Stimulated activated naive CD8-positive, alpha-beta T cell treated with anti-CD3 and anti-CD28 coated beads, Interleukin-15, Interleukin-2, amounts not matched to agents 100 ng/mL and 50 ng/mL, for 24 hours (primary cell): ENCODE measurements at regions not wholly inside any gene's neighbourhood (a gene's known extent, or its start where the extent isn't known, plus 50 kb on each side); places are given as distances from the start of the nearest gene placed in this dataset.

Experiments
- H3K27ac Mint-ChIP-seq: one replicate; pipeline ENCODE4 v1.8.0; 2021; ENCODE audit warnings: mild to moderate bottlenecking, mixed read lengths
- H3K27me3 Mint-ChIP-seq: one replicate; pipeline ENCODE4 v1.8.0; 2021; ENCODE audit warnings: mixed read lengths
- H3K36me3 Mint-ChIP-seq: one replicate; pipeline ENCODE4 v1.8.0; 2021; ENCODE audit warnings: low read depth, mixed read lengths
- H3K4me1 Mint-ChIP-seq: one replicate; pipeline ENCODE4 v1.8.0; 2021; ENCODE audit warnings: low read depth, mixed read lengths
- H3K4me3 Mint-ChIP-seq: one replicate; pipeline ENCODE4 v1.8.0; 2021; ENCODE audit warnings: mild to moderate bottlenecking, mixed read lengths
- H3K9me3 Mint-ChIP-seq: one replicate; pipeline ENCODE4 v1.8.0; 2021; ENCODE audit warnings: mixed read lengths

DNA sequence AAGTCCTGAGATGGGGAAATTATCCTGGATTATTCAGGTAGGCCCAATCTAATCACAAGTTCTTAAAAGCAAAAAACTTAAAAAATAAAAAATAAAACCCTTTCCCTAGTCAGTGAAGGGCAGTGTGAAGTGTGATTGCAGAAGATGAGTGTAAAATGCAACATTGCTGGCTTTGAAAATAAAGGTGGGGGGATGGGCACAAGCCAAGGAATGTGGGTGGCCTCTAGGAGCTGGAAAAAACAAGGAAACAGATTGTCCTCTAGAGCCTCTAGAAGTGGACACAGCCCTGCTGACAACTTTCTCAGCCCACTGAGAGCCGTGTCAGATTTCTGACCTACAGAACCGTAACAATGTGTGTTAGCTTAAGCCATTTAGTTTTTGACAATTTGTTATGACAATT, 184.3 kb upstream of the HNRNPA3 start:
- no peak overlapping the region for H3K27ac Mint-ChIP-seq
- no peak overlapping the region for H3K4me3 Mint-ChIP-seq
- H3K27me3 Mint-ChIP-seq = peaks cover 21% of the 10 kb centered on the region
- no peaks in the 10 kb centered on the region for H3K36me3 Mint-ChIP-seq
- no peaks in the 10 kb centered on the region for H3K9me3 Mint-ChIP-seq
- H3K4me1 Mint-ChIP-seq = no peaks in the 10 kb centered on the region

DNA sequence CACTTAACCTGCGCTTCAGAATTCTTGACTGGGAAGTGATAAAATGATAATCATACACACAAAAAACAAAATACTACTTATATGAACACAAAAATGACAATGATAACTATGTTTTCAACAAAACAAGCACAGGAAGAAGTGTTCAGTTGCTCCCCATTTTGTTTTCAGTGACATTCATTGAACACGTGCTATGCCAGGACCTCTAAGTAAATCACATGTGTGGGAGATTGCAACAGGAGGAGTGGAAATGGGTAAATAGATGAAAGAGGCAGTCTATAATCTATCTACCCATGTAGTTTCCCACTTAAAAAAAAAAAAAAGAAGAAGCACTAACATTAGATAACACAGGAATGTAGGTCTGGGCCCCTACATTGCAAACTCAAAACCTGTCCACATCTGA, 183.5 kb upstream of the HNRNPA3 start:
- Mint-ChIP-seq H3K4me3 (no peak overlapping the region), H3K27ac (no peak overlapping the region), H3K36me3 (no peaks in the 10 kb centered on the region), H3K4me1 (no peaks in the 10 kb centered on the region), H3K9me3 (no peaks in the 10 kb centered on the region), H3K27me3 (peaks cover 22% of the 10 kb centered on the region)

DNA sequence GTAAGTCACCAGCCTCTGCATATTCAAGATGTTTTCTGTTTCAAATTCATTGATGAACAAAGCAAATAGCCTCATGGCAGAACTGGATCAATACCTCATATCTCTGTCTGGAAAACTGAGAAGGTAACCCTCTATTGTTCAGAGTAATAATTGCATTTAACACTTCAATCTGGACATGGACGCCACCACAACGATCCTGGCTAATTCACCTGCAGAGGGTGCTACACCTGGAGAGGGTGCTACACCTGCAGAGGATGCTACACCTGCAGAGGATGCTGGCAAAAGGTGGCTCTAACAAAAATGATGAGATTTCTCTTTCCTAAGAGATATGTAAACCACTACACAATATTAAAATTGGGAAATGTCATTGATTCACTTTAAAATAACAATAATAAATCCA, 183.1 kb upstream of the HNRNPA3 start:
- no peak overlapping the region for H3K27ac Mint-ChIP-seq
- no peaks in the 10 kb centered on the region for H3K9me3 Mint-ChIP-seq
- no peak overlapping the region for H3K4me3 Mint-ChIP-seq
- peaks cover 22% of the 10 kb centered on the region for H3K27me3 Mint-ChIP-seq
- H3K36me3 Mint-ChIP-seq = no peaks in the 10 kb centered on the region
- H3K4me1 Mint-ChIP-seq = no peaks in the 10 kb centered on the region

DNA sequence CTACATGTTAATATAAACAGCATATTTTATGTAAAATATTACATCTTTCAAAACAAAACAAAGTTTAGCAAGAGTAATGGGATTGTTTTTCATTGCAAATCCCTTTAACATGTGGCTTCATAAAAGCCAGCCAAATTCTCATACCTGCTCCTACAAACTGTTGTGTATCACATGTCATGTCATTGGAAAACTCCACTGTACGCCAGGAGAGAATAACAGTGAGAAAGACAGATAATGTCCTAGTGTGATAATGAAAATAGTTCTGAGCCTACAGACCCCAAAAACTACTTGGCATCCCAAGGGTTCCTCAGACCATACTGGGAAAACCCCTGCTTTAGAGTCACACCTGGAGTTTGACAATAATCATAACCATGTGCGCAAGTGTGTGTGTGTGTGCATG, 182.7 kb upstream of the HNRNPA3 start:
- Mint-ChIP-seq H3K4me3 (no peak overlapping the region), H3K36me3 (no peaks in the 10 kb centered on the region), H3K27me3 (peaks cover 22% of the 10 kb centered on the region), H3K27ac (no peak overlapping the region), H3K9me3 (no peaks in the 10 kb centered on the region), H3K4me1 (no peaks in the 10 kb centered on the region)

DNA sequence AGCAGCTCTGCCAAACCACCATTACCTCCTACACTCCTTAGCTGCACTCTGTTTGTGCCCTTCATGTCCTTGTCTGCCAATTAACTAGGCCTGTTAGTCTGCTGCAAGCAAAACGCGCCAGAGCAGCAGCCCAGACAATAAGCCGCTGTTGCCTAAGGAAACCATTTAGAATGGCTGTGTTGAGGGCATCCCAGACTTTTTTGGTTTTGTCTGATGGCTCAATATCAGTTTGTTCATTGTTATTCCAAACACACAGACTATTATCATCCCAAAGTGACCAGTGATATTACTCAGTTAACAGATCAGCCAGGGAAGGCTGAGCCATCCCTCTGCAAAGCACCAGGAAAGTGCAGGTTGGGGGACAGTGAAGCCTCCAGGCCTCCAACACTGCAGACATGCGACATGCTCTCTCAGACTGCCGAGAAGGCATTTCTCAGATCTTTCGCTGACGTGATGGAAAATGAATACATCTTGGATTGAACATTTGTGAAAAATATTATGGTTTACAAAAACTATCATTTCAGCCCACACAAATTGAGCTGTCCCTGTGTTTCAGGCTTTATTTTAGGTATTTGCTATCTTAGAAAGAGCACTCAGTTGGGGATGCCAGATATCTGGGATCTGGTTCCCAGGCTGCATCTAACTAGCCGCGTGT, 182.0 kb upstream of the HNRNPA3 start:
- H3K36me3 Mint-ChIP-seq = no peaks in the 10 kb centered on the region
- no peak overlapping the region for H3K4me3 Mint-ChIP-seq
- H3K4me1 Mint-ChIP-seq = no peaks in the 10 kb centered on the region
- no peak overlapping the region for H3K27ac Mint-ChIP-seq
- H3K9me3 Mint-ChIP-seq = no peaks in the 10 kb centered on the region
- peaks cover 22% of the 10 kb centered on the region for H3K27me3 Mint-ChIP-seq

DNA sequence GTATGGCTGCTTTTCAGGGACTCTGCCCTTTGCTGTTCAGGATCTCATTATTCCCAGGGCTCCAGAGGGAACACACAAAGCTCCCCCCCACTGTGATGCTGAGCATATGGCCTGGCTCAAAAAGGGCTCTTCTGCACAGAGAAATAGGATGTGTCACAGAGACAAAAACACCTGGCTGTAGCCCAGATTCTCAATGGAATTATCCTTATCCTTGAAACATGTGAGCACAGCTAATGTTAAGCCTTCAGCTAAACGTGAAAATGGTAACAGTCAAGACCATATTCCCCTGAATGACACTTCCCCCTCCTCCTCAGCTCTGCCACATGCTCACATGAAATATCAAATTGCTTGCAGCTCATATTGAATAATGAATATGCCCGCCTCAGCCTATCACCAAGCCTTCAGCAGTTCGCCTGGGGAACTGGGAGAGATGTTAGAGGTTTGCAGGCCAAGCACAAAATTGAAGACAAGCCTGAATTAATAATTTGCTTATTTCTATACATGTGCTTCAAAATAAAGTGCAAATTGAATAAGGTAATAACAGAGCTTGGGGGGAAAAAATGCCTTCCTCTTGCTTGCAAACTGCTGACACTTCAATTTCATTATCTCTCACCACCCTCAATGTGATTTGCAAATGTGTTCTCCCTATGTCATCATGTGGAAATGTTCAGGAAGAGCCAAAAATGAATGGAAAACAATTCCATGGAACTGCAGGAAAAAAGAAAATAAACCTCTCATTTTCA, 181.0 kb upstream of the HNRNPA3 start:
- H3K36me3 Mint-ChIP-seq = no peaks in the 10 kb centered on the region
- H3K27ac Mint-ChIP-seq = no peak overlapping the region
- H3K9me3 Mint-ChIP-seq = no peaks in the 10 kb centered on the region
- no peak overlapping the region for H3K4me3 Mint-ChIP-seq
- no peaks in the 10 kb centered on the region for H3K4me1 Mint-ChIP-seq
- peaks cover 22% of the 10 kb centered on the region for H3K27me3 Mint-ChIP-seq

DNA sequence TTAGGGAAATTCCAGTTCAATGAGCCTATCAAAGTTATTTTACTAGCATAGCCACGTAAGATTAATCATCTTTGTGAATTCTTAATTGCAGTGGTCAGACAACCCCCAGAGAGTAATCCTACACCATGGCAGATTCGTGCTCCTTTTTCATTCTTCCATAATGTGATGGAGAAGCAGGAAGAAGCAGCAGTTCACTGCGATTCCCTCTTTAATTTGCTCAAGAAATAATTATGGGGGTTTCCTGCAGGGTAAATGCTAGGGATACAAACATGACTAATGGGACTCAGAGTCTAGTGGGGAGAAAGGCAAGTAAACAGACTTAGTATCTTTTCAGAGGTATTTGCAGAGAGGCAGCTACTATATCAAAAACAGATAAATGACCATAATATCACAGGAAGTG, 175.8 kb upstream of the HNRNPA3 start:
- Mint-ChIP-seq H3K36me3 (no peaks in the 10 kb centered on the region), H3K4me1 (no peaks in the 10 kb centered on the region), H3K27ac (no peak overlapping the region), H3K4me3 (no peak overlapping the region), H3K27me3 (peaks cover 26% of the 10 kb centered on the region), H3K9me3 (no peaks in the 10 kb centered on the region)

DNA sequence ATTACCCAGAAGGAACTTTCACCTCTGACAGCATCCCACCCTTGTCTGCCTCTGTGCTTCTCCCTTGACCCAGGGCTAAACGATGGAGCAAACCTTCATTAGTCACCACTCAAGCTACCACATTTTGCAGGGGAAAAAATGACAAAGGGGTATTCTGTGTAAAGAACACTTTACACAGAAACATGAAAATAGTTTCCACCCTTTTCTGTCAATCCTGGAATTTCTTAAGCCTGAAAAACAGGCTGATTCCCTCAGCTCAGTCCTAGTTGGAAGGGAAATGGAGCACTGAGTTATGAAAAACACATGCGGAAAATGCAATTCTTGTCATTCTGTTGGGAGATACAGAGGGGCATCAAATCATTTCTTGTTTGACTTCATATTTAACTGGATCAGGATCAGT, 175.0 kb upstream of the HNRNPA3 start:
- no peak overlapping the region for H3K4me3 Mint-ChIP-seq
- H3K27me3 Mint-ChIP-seq = peaks cover 18% of the 10 kb centered on the region
- H3K9me3 Mint-ChIP-seq = no peaks in the 10 kb centered on the region
- H3K4me1 Mint-ChIP-seq = no peaks in the 10 kb centered on the region
- H3K36me3 Mint-ChIP-seq = no peaks in the 10 kb centered on the region
- no peak overlapping the region for H3K27ac Mint-ChIP-seq

DNA sequence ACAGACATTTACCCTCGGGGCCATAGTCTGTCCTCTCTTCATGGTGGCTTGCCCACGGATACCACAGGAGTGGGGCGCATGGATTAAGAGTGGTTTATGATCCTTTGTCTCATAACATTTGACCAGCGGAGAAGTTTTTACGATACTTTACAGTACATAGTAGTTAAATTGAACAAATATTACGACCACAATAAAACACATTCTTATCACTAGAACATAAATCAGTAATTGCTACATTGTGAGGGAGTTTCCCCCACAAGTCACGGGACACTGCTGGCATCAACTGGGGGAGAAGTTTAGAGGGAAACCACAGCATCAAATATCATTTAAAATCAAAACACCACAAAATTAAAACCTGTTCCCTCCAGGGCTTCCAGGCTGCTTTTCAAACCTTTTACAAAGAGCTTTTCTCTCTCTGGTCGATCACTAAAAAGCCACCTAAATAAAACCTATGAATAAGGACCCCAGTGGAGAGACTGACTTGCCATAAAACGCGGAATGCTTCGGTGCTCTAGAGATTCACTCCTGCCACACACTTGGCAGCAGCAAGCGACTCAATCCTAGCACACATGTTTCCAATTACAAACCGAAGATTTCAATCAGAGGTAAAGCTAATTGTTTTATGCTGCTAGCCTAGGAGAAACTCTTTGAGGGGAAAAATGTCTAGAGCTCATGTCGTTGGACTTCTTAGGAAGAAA, 173.7 kb upstream of the HNRNPA3 start:
- H3K4me1 Mint-ChIP-seq = no peaks in the 10 kb centered on the region
- H3K27me3 Mint-ChIP-seq = peaks cover 11% of the 10 kb centered on the region
- H3K4me3 Mint-ChIP-seq = no peak overlapping the region
- no peaks in the 10 kb centered on the region for H3K36me3 Mint-ChIP-seq
- H3K27ac Mint-ChIP-seq = no peak overlapping the region
- no peaks in the 10 kb centered on the region for H3K9me3 Mint-ChIP-seq

DNA sequence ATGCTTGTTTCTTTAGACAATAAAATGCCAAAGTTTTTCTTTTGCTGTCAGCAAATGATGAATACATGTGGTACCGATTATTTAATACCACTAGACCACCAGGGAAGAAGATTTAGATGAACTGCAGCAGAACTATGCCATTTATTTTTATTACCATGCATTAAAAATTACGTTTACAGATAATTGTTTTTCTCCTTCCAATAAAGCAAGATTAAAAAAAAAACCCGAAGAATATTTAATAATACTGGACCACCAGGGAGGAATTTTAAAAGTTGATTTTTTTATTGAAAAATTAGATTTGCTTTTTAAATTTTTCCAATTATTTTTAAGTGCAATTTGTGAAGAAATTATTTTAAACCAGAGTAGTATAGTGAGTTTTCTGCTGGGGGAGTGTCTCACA, 170.3 kb upstream of the HNRNPA3 start:
- H3K27me3 Mint-ChIP-seq = peaks cover 4% of the 10 kb centered on the region
- no peaks in the 10 kb centered on the region for H3K36me3 Mint-ChIP-seq
- no peaks in the 10 kb centered on the region for H3K4me1 Mint-ChIP-seq
- no peaks in the 10 kb centered on the region for H3K9me3 Mint-ChIP-seq
- no peak overlapping the region for H3K27ac Mint-ChIP-seq
- no peak overlapping the region for H3K4me3 Mint-ChIP-seq

DNA sequence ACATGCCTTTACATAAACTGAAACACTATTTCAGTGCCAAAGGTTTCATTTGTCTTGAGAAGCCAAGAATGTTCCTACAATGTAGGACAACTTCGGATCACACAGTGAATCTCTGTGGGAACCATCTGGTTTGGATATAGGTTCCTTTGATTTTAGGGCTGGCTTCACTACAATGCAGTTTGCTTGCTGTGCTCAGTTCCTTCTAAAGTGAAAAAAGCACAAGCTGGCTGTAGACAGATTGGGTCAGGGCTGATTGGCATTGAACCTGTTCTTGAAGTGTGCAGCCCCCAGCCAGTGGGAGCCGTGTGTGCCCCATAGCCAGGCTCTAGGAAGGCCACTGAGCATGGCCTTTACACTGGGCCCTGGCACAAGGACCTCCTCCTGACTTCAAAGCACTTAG, 167.9 kb upstream of the HNRNPA3 start:
- no peaks in the 10 kb centered on the region for H3K36me3 Mint-ChIP-seq
- no peaks in the 10 kb centered on the region for H3K9me3 Mint-ChIP-seq
- H3K27me3 Mint-ChIP-seq = peaks cover 4% of the 10 kb centered on the region
- H3K4me1 Mint-ChIP-seq = no peaks in the 10 kb centered on the region
- no peak overlapping the region for H3K27ac Mint-ChIP-seq
- H3K4me3 Mint-ChIP-seq = no peak overlapping the region

DNA sequence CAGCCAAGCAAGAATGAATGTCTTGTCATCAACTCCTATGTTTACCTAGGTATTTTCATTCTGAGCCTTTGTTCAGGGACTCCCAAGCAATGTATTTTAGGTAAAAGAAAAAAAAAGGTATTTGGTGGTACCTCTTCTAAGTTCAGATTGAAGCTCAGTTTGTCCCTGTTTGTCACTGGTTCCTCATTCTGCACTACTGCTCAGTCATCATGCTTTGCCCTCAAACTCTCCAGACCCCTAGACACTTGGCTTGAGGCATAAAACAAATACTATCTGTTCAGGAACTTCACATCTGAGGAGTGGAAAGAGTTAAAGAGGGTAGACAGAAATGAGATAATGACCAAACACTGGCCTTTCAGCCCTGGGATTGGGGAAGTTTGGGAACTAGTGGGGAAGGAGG, 163.6 kb upstream of the HNRNPA3 start:
- no peaks in the 10 kb centered on the region for H3K9me3 Mint-ChIP-seq
- no peak overlapping the region for H3K27ac Mint-ChIP-seq
- H3K4me1 Mint-ChIP-seq = no peaks in the 10 kb centered on the region
- H3K27me3 Mint-ChIP-seq = no peaks in the 10 kb centered on the region
- no peaks in the 10 kb centered on the region for H3K36me3 Mint-ChIP-seq
- H3K4me3 Mint-ChIP-seq = no peak overlapping the region

DNA sequence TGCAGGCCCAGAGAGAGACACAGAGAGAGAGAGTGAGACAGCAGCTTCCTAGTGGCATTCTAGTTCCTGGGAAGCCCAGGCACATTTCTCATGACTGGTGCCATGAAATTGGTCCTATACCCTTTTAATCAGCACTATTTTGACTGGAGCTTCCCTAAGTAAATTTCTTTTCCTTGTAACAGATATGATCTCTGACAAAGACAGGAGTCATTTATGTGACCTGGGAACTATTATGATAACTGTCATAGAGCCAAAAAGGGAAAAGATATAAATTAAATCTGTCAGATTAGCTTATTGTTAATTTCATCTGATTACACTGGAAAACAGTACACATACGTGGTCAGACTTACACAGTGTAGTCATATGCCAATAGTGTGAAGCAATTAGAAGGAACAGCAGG, 161.3 kb upstream of the HNRNPA3 start:
- Mint-ChIP-seq H3K36me3 (no peaks in the 10 kb centered on the region), H3K4me3 (no peak overlapping the region), H3K27ac (no peak overlapping the region), H3K4me1 (no peaks in the 10 kb centered on the region), H3K27me3 (no peaks in the 10 kb centered on the region), H3K9me3 (no peaks in the 10 kb centered on the region)

DNA sequence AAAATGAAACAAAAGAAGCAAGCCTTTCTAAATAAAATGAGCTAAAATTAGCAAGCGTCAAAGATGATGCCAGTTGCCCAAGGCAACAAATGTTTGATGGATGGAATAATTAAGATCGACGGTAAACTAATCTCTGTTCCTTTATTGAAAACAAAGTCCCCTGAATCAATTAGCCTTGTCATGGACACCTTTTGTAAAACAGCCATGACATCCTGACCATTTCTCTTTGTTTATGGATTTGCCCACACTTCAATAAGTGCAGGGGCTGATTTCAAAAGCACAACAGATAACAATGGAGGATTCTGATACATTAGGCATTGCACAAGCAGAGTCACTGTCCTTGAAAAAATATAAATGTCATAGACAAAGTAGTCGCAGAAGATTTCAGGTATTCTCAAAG, 160.1 kb upstream of the HNRNPA3 start:
- H3K27me3 Mint-ChIP-seq = no peaks in the 10 kb centered on the region
- H3K9me3 Mint-ChIP-seq = no peaks in the 10 kb centered on the region
- no peak overlapping the region for H3K27ac Mint-ChIP-seq
- H3K36me3 Mint-ChIP-seq = no peaks in the 10 kb centered on the region
- no peak overlapping the region for H3K4me3 Mint-ChIP-seq
- H3K4me1 Mint-ChIP-seq = no peaks in the 10 kb centered on the region

DNA sequence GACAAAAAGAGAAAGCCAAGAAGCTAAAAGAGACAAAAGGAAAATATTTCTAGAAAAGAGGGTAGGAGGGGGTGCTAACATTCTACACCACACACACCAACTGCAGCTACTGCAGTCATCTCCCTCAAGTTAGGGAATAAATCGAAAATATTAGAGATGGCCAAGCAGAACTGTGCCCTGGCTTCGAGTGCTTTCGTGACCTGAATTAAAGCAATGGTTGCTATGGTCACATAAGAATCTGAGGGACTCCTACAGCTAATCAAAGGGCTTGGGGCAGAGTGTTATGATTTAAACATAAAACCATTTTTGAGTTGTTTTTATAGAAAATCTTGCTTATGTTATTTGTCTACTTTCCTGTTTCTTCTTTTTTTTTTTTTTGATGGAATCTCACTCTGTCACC, 159.6 kb upstream of the HNRNPA3 start:
- Mint-ChIP-seq H3K27ac (no peak overlapping the region), H3K4me3 (no peak overlapping the region), H3K4me1 (no peaks in the 10 kb centered on the region), H3K9me3 (no peaks in the 10 kb centered on the region), H3K36me3 (no peaks in the 10 kb centered on the region), H3K27me3 (no peaks in the 10 kb centered on the region)
